OCI-LY7 (cell line): ENCODE measurements at regions not wholly inside any gene's neighbourhood (a gene's known extent, or its start where the extent isn't known, plus 50 kb on each side); places are given as distances from the start of the nearest gene placed in this dataset.

ENCODE experiments used
- EZH2phosphoT487 ChIP-seq: fragments of 200-600 bp; sonication (generic); IDR thresholded peaks from 2 replicates; pipeline ENCODE4 v1.6.1; 2018; ENCODE audit warnings: low read depth, borderline replicate concordance, mild to moderate bottlenecking, mixed run types, antibody characterized with exemption, low read length, moderate library complexity, mixed read lengths
- TF ChIP-seq, protein P1 (sequence below): fragments of 200-600 bp; sonication (generic); conservative IDR thresholded peaks from 2 replicates; pipeline ENCODE4 v1.5.1; 2014; ENCODE audit warnings: mild to moderate bottlenecking, antibody characterized with exemption, low read length, moderate library complexity, mixed read lengths

DNA sequence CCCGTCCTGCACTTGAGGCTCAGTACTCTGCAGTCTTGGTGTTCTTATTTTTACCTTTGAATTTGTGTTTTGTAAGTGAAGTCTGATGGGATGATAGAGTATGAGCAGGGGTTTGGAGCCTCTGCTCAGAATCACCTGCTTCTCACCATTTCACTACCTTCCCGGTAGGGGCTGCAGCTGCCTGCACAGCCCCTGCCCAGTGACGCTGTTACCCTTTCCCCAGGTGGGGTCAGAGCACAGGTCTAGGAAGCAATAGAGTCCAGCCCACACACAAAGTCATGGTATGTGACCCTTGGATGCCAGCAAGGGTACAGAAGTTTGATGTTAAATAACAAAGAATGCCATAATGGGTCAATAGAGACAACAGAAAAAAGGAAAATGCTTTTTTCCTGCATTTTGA, 101.8 kb upstream of the TCF21 start:
- TF ChIP-seq, protein P1, sequence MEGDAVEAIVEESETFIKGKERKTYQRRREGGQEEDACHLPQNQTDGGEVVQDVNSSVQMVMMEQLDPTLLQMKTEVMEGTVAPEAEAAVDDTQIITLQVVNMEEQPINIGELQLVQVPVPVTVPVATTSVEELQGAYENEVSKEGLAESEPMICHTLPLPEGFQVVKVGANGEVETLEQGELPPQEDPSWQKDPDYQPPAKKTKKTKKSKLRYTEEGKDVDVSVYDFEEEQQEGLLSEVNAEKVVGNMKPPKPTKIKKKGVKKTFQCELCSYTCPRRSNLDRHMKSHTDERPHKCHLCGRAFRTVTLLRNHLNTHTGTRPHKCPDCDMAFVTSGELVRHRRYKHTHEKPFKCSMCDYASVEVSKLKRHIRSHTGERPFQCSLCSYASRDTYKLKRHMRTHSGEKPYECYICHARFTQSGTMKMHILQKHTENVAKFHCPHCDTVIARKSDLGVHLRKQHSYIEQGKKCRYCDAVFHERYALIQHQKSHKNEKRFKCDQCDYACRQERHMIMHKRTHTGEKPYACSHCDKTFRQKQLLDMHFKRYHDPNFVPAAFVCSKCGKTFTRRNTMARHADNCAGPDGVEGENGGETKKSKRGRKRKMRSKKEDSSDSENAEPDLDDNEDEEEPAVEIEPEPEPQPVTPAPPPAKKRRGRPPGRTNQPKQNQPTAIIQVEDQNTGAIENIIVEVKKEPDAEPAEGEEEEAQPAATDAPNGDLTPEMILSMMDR = no peak
- TF ChIP-seq EZH2phosphoT487 = no peak
